Trophoblast cell (in vitro differentiated cells and primary cell): ENCODE measurements at regions not wholly inside any gene's neighbourhood (a gene's known extent, or its start where the extent isn't known, plus 50 kb on each side); places are given as distances from the start of the nearest gene placed in this dataset.

Experiments
- DNase-seq, 2 donors: peaks; one replicate each; pipeline ENCODE4 v3.0.0-alpha.2; 2016
- H2AFZ ChIP-seq: 2 replicates; pipeline ENCODE4 v1.6.1; 2013; ENCODE audit warnings: low read length, moderate library complexity, mild to moderate bottlenecking; ENCODE audit not compliant: insufficient read depth, poor library complexity
- H2AK5ac ChIP-seq: 2 replicates; pipeline ENCODE4 v1.6.1; 2013; ENCODE audit warnings: mild to moderate bottlenecking, low read length
- H2BK120ac ChIP-seq: 2 replicates; pipeline ENCODE4 v1.6.1; 2013; ENCODE audit warnings: low read length, mild to moderate bottlenecking, moderate library complexity; ENCODE audit not compliant: insufficient read depth, poor library complexity
- H2BK12ac ChIP-seq: 2 replicates; pipeline ENCODE4 v1.6.1; 2013; ENCODE audit warnings: mild to moderate bottlenecking, low read length, moderate library complexity
- H2BK5ac ChIP-seq: 2 replicates; pipeline ENCODE4 v1.6.1; 2013; ENCODE audit warnings: low read length, low read depth, moderate library complexity, mild to moderate bottlenecking; ENCODE audit not compliant: poor library complexity
- H3K14ac ChIP-seq: 2 replicates; pipeline ENCODE4 v1.6.1; 2013; ENCODE audit warnings: mild to moderate bottlenecking, low read length
- H3K18ac ChIP-seq: 2 replicates; pipeline ENCODE4 v1.6.1; 2013; ENCODE audit warnings: mild to moderate bottlenecking, low read length
- H3K23ac ChIP-seq: 2 replicates; pipeline ENCODE4 v1.6.1; 2013; ENCODE audit warnings: low read length
- H3K27ac ChIP-seq: 2 replicates; pipeline ENCODE4 v1.5.1; 2013; ENCODE audit warnings: low read depth, mild to moderate bottlenecking, inconsistent platforms, low read length, moderate library complexity
- H3K27me3 ChIP-seq: 2 replicates; pipeline ENCODE4 v1.6.1; 2013; ENCODE audit warnings: inconsistent platforms, mild to moderate bottlenecking, low read length, moderate library complexity; ENCODE audit not compliant: insufficient read depth
- H3K36me3 ChIP-seq, 2 experiments: 1 replicate in 1 of 2; 2 replicates in 1 of 2; pipeline ENCODE4 v1.6.1; 2013; ENCODE audit warnings: low read length in 2 of 2, mild to moderate bottlenecking in 2 of 2, moderate library complexity in 1 of 2; ENCODE audit not compliant: insufficient read depth in 2 of 2, control insufficient read depth in 1 of 2
- H3K4ac ChIP-seq: 2 replicates; pipeline ENCODE4 v1.6.1; 2013; ENCODE audit warnings: low read depth, mild to moderate bottlenecking, low read length, moderate library complexity
- H3K4me1 ChIP-seq, 2 experiments: 1 replicate in 1 of 2; 2 replicates in 1 of 2; pipeline ENCODE4 v1.6.1; 2013; ENCODE audit warnings: low read length in 2 of 2, mild to moderate bottlenecking in 2 of 2, moderate library complexity in 1 of 2; ENCODE audit not compliant: insufficient read depth in 2 of 2, control insufficient read depth in 1 of 2
- H3K4me2 ChIP-seq: 2 replicates; pipeline ENCODE4 v1.6.1; 2013; ENCODE audit warnings: inconsistent platforms, mild to moderate bottlenecking, low read length, moderate library complexity
- H3K4me3 ChIP-seq: 2 replicates; pipeline ENCODE4 v1.5.1; 2013; ENCODE audit warnings: mild to moderate bottlenecking, low read depth, low read length, inconsistent platforms
- H3K79me1 ChIP-seq: one replicate; pipeline ENCODE4 v1.6.1; 2013; ENCODE audit warnings: low read length
- H3K79me2 ChIP-seq: 2 replicates; pipeline ENCODE4 v1.6.1; 2013; ENCODE audit warnings: low read length, mild to moderate bottlenecking; ENCODE audit not compliant: control insufficient read depth, insufficient read depth, poor library complexity
- H3K9ac ChIP-seq: 2 replicates; pipeline ENCODE4 v1.6.1; 2013; ENCODE audit warnings: mild to moderate bottlenecking, low read length
- H3K9me3 ChIP-seq: 2 replicates; pipeline ENCODE4 v1.6.1; 2013; ENCODE audit warnings: low read depth, mild to moderate bottlenecking, control low read depth, inconsistent platforms, low read length; ENCODE audit not compliant: insufficient read depth
- H4K12ac ChIP-seq: 2 replicates; pipeline ENCODE4 v1.6.1; 2013; ENCODE audit warnings: low read depth, mild to moderate bottlenecking, low read length, moderate library complexity
- H4K8ac ChIP-seq: 2 replicates; pipeline ENCODE4 v1.6.1; 2013; ENCODE audit warnings: low read depth, mild to moderate bottlenecking, low read length, moderate library complexity
- H4K91ac ChIP-seq: one replicate; pipeline ENCODE4 v1.6.1; 2013; ENCODE audit warnings: low read depth, mild to moderate bottlenecking, low read length, moderate library complexity
- WGBS: extraction: QIAGEN DNeasy Blood & Tissue Kit; methylation state at CpG from one replicate; pipeline ENCODE4 v1.1.7; 2013; ENCODE audit warnings: missing lambda C conversion rate; ENCODE audit not compliant: insufficient read length, insufficient coverage; ENCODE audit errors: extremely low coverage; 5-methylcytosine and 5-hydroxymethylcytosine counted together

DNA sequence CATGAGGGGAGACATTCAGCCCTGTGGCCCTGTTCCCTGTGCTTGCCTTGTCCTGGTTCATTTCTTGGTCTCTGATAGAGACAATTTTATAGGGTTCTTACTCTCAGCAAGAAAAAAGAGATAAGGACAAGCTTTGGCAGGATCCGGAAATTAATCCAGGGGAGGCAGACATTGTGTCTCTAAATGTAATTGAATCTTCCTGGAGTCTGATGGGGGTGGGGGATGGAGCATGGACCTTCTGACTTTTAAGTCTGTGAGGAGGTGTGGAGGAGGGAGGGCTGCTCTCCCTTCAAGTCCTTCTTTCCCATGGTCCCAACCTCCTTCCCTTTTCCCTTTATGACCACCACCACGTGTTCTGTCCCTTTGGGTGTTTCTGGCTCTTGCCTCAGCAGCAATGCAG lies 512.7 kb downstream of the DHX35 start:
- Histone ChIP-seq H3K27ac (no peak overlapping the region), H2BK12ac (no peak overlapping the region), H3K4me2 (no peak overlapping the region), H4K12ac (no peak overlapping the region), H4K91ac (no peak overlapping the region), H3K4me1 (no peaks in the 10 kb centered on the region), H3K23ac (no peak overlapping the region), H3K14ac (no peak overlapping the region), H2BK5ac (no peak overlapping the region), H4K8ac (no peak overlapping the region), H3K79me1 (no peaks in the 10 kb centered on the region), H2AFZ (no peak overlapping the region), H2AK5ac (no peak overlapping the region), H3K27me3 (no peaks in the 10 kb centered on the region), H3K9ac (no peak overlapping the region), H3K4ac (no peak overlapping the region), H3K36me3 (no peaks in the 10 kb centered on the region), H3K9me3 (no peaks in the 10 kb centered on the region), H3K79me2 (no peaks in the 10 kb centered on the region), H3K18ac (no peak overlapping the region), H3K4me3 (no peak overlapping the region), H2BK120ac (no peak overlapping the region)
- WGBS, result no CpG with 5 or more reads among the region's 2 CpGs
- no peak for DNase-seq

DNA sequence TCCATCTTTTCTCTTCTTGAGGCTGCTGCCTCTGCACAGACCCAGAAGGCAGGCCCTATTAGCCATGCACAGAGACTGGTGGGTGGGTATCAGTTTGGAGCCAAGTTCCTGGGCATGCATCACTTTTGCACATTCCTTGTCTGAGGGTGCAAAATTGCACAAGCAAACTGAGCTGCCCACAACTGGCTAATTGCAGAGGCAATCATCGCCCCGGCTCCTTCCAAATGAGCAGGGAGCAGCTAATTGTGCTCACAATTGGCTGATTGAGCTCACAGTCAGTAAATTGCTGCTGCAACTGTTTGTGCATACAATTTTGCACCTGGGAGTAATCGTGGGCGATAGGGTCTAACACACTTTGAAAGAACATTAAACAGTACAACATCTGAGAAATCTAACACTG lies 511.4 kb downstream of the DHX35 start:
- H2BK5ac ChIP-seq, result no peak overlapping the region
- no peak for DNase-seq

DNA sequence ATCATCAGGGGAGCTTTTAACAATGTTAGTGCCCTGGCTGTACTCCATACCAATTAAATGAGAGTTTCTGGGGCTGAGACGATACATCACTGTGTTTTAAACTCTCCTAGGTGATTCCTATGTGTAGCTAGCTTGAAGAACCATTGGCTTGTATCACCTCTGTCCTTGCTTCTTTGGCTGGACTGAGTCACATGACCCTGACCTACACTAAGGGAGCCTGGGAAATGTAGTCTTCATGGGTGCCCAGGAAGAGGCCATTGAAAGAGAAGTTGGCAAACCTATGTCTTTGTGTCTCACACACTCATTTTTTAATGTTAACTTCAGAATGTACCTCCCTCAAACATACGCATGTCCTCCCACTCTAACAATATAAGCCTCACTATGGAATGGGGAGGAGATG lies 506.6 kb downstream of the DHX35 start:
- no peak overlapping the region for H3K4me3 ChIP-seq
- no CpG with 5 or more reads among the region's 2 CpGs for WGBS
- no peak overlapping the region for H4K8ac ChIP-seq
- DNase-seq, result no peak
- no peaks in the 10 kb centered on the region for H3K9me3 ChIP-seq
- H2BK120ac ChIP-seq, result no peak overlapping the region
- no peak overlapping the region for H3K23ac ChIP-seq
- no peak overlapping the region for H2BK12ac ChIP-seq
- no peak overlapping the region for H3K9ac ChIP-seq
- no peak overlapping the region for H2AFZ ChIP-seq
- H3K79me1 ChIP-seq, result no peaks in the 10 kb centered on the region
- H3K36me3 ChIP-seq, result no peaks in the 10 kb centered on the region
- H3K4me2 ChIP-seq, result no peak overlapping the region
- no peak overlapping the region for H3K14ac ChIP-seq
- H2AK5ac ChIP-seq, result no peak overlapping the region
- no peak overlapping the region for H2BK5ac ChIP-seq
- no peak overlapping the region for H4K12ac ChIP-seq
- no peak overlapping the region for H4K91ac ChIP-seq
- H3K18ac ChIP-seq, result no peak overlapping the region
- H3K4me1 ChIP-seq, result no peaks in the 10 kb centered on the region
- H3K4ac ChIP-seq, result no peak overlapping the region
- H3K27ac ChIP-seq, result no peak overlapping the region
- H3K27me3 ChIP-seq, result no peaks in the 10 kb centered on the region
- H3K79me2 ChIP-seq, result no peaks in the 10 kb centered on the region

More for the DNA sequence above, 511.4 kb downstream of the DHX35 start:
- Histone ChIP-seq H3K23ac (no peak overlapping the region), H3K9ac (no peak overlapping the region), H2BK120ac (no peak overlapping the region), H3K4ac (no peak overlapping the region), H3K27ac (no peak overlapping the region), H4K12ac (no peak overlapping the region), H3K27me3 (no peaks in the 10 kb centered on the region), H3K79me1 (no peaks in the 10 kb centered on the region), H4K91ac (no peak overlapping the region), H3K4me3 (no peak overlapping the region), H3K36me3 (no peaks in the 10 kb centered on the region), H3K18ac (no peak overlapping the region), H3K9me3 (no peaks in the 10 kb centered on the region), H2AFZ (no peak overlapping the region), H3K14ac (no peak overlapping the region), H2BK12ac (no peak overlapping the region), H2AK5ac (no peak overlapping the region), H3K4me2 (no peak overlapping the region), H3K4me1 (no peaks in the 10 kb centered on the region), H3K79me2 (no peaks in the 10 kb centered on the region), H4K8ac (no peak overlapping the region)
- no CpG with 5 or more reads among the region's 4 CpGs for WGBS

DNA sequence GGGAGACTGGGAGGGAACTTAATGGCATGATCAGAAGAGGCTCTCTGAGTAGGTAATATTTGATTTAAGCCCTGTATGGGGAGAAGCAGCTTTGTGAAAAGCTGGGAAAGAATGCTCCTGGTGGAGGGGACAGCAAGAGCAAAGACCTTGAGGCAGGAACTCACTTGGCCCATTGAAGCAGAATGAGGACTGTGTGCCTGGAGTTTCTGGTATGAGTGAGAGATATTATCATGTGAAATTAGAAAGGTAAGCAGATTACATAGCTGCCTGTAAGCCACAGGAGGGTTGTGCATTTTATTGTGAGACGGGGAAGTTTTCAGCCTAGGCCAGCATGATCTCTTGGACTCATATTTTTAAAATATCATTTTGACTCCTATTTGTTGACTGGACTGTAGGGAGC lies 502.1 kb downstream of the DHX35 start:
- no peak overlapping the region for H3K4ac ChIP-seq
- H3K18ac ChIP-seq, result no peak overlapping the region
- no peak overlapping the region for H3K23ac ChIP-seq
- H3K79me2 ChIP-seq, result no peaks in the 10 kb centered on the region
- H3K9ac ChIP-seq, result no peak overlapping the region
- no peaks in the 10 kb centered on the region for H3K36me3 ChIP-seq
- H2AFZ ChIP-seq, result no peak overlapping the region
- H3K4me2 ChIP-seq, result no peak overlapping the region
- H4K8ac ChIP-seq, result no peak overlapping the region
- H2BK120ac ChIP-seq, result no peak overlapping the region
- no peak overlapping the region for H4K12ac ChIP-seq
- no peaks in the 10 kb centered on the region for H3K79me1 ChIP-seq
- no peak overlapping the region for H3K4me3 ChIP-seq
- H3K14ac ChIP-seq, result no peak overlapping the region
- WGBS, result no CpG with 5 or more reads among the region's 1 CpG
- H2AK5ac ChIP-seq, result no peak overlapping the region
- no peak overlapping the region for H2BK5ac ChIP-seq
- no peaks in the 10 kb centered on the region for H3K4me1 ChIP-seq
- no peaks in the 10 kb centered on the region for H3K27me3 ChIP-seq
- no peak overlapping the region for H4K91ac ChIP-seq
- no peaks in the 10 kb centered on the region for H3K9me3 ChIP-seq
- H2BK12ac ChIP-seq, result no peak overlapping the region
- no peak for DNase-seq
- H3K27ac ChIP-seq, result no peak overlapping the region
